ENCODE measurements at regions not wholly inside any gene's neighbourhood (a gene's known extent, or its start where the extent isn't known, plus 50 kb on each side); places are given as distances from the start of the nearest gene placed in this dataset.

DNA sequence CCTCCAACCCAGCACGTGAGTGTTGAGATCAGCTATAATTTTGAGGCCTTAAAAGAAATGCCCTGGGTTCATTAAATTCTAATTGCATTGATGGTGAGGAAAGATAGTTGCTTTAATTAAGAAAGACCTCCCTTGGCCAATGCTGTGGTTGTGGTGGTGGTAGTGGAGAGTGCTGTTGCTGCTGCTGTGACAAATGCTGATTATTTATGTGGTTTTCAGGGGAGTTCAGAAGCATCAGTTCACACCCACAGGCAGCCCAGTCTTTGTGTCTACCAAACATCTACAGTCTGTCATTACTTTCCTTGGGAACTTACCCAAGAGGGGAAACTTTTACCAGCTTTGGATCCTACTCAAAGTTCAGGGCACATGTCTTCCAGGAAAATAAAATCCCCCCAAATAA, 178.4 kb upstream of the PARP11 start:
- H3K27ac ChIP-seq (ENCODE audit: insufficient read depth, low read length), result no peak overlapping the region
- no peak overlapping the region for H2BK5ac ChIP-seq (ENCODE audit: low read depth, low read length, poor library complexity, severe bottlenecking)
- no peak overlapping the region for H4K5ac ChIP-seq (ENCODE audit: low read depth, low read length)
- no peak overlapping the region for H3K4ac ChIP-seq (ENCODE audit: low read depth, low read length)
- no peak overlapping the region for H2BK120ac ChIP-seq (ENCODE audit: low read depth, low read length)
- no peak for TF ChIP-seq CEBPB (IDR thresholded peaks at IDR 0.05; ENCODE audit: low read depth, low read length)
- TF ChIP-seq, protein P1, sequence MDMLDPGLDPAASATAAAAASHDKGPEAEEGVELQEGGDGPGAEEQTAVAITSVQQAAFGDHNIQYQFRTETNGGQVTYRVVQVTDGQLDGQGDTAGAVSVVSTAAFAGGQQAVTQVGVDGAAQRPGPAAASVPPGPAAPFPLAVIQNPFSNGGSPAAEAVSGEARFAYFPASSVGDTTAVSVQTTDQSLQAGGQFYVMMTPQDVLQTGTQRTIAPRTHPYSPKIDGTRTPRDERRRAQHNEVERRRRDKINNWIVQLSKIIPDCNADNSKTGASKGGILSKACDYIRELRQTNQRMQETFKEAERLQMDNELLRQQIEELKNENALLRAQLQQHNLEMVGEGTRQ (IDR thresholded peaks at IDR 0.05; ENCODE audit: low read depth, low read length), result no peak
- no peak for TF ChIP-seq FOS (IDR thresholded peaks at IDR 0.05; ENCODE audit: low read depth, low read length)
- TF ChIP-seq RFX5 (IDR thresholded peaks at IDR 0.05; ENCODE audit: low read depth, low read length), result no peak
- no peak for TF ChIP-seq NFE2L2 (IDR thresholded peaks at IDR 0.05; ENCODE audit: low read depth, low read length)
- TF ChIP-seq RAD21 (IDR thresholded peaks at IDR 0.05; ENCODE audit: low read length), result no peak
- no peak for TF ChIP-seq BHLHE40 (IDR thresholded peaks at IDR 0.05; ENCODE audit: low read depth, low read length)
- TF ChIP-seq POLR2A (IDR thresholded peaks at IDR 0.05; ENCODE audit: low read depth, low read length), result no peak
- no peaks in the 10 kb centered on the region for H4K20me1 ChIP-seq (ENCODE audit: insufficient read depth, low read length)
- in situ Hi-C loops (cut with MboI; ENCODE audit: low sequenced_read_pairs) (no loop called here), dilution Hi-C loops (cut with HindIII; ENCODE audit: low sequenced_read_pairs, unreplicated experiment) (no loop called here), intact Hi-C loops (cut with micrococcal nuclease) (no loop called here)
- H3K4me1 ChIP-seq (ENCODE audit: control insufficient read depth, insufficient read depth, low read length), result no peaks in the 10 kb centered on the region
- H3K56ac ChIP-seq (ENCODE audit: extremely low read depth, insufficient read depth, low read length), result no peak overlapping the region
- no peak overlapping the region for H4K8ac ChIP-seq (ENCODE audit: low read depth in 2 of 2, low read length in 2 of 2)
- no peaks in the 10 kb centered on the region for H3K9me1 ChIP-seq (ENCODE audit: insufficient read depth, low read length)
- ChIA-PET POLR2A (ENCODE audit: unreplicated experiment) (no interaction called here), CTCF (no interaction called here)
- no peaks in the 10 kb centered on the region for H3K79me1 ChIP-seq (ENCODE audit: low read depth in 1 of 2, low read length in 2 of 2)
- peaks cover 8% of the 10 kb centered on the region for H3K27me3 ChIP-seq (ENCODE audit: control insufficient read depth, insufficient read depth, low read length)
- H4K91ac ChIP-seq (ENCODE audit: insufficient read depth, low read depth, low read length), result no peak overlapping the region
- no peak overlapping the region for H3K4me3 ChIP-seq (ENCODE audit: insufficient read depth, low read depth, low read length)
- no peak overlapping the region for H2AFZ ChIP-seq (replicated peaks; ENCODE audit: low read length, poor library complexity)
- H3K9me3 ChIP-seq (ENCODE audit: control insufficient read depth, insufficient read depth, low read length), result no peaks in the 10 kb centered on the region
- no peak overlapping the region for H3K23ac ChIP-seq (ENCODE audit: low read depth, low read length)
- H2BK20ac ChIP-seq (ENCODE audit: low read depth, low read length), result no peak overlapping the region
- BruUV-seq (replicated peaks), result no TSS peak
- no peak overlapping the region for H2AK9ac ChIP-seq (replicated peaks; ENCODE audit: low read depth, low read length, poor library complexity)
- no peak overlapping the region for H2AK5ac ChIP-seq (ENCODE audit: low read depth, low read length)
- no peaks in the 10 kb centered on the region for H3K36me3 ChIP-seq (ENCODE audit: control insufficient read depth, insufficient read depth, low read length)
- H3K9ac ChIP-seq (ENCODE audit: low read depth, low read length), result no peak overlapping the region
- ATAC-seq (ENCODE audit: low read depth) (no peak), DNase-seq (no peak)
- H3K18ac ChIP-seq (ENCODE audit: low read depth, low read length), result no peak overlapping the region
- no peak overlapping the region for H3K4me2 ChIP-seq (ENCODE audit: low read depth, low read length)
- no peak overlapping the region for H3K14ac ChIP-seq (replicated peaks; ENCODE audit: low read depth, low read length)
- no peak overlapping the region for H2BK15ac ChIP-seq (ENCODE audit: low read depth, low read length)
- no CpG with 5 or more reads among the region's 1 CpG for WGBS, 2 experiments (ENCODE audit: extremely low coverage in 2 of 2, insufficient read length in 1 of 2)

Data from IMR-90 (cell line).